CD4-positive, alpha-beta T cell treated with Interleukin-17A for 4 hours (primary cell): ENCODE measurements at regions not wholly inside any gene's neighbourhood (a gene's known extent, or its start where the extent isn't known, plus 50 kb on each side); places are given as distances from the start of the nearest gene placed in this dataset.

ENCODE experiments used
- DNase-seq: peaks from one replicate; pipeline ENCODE4 v3.0.0-alpha.2; 2020; ENCODE audit warnings: mixed read lengths

DNA sequence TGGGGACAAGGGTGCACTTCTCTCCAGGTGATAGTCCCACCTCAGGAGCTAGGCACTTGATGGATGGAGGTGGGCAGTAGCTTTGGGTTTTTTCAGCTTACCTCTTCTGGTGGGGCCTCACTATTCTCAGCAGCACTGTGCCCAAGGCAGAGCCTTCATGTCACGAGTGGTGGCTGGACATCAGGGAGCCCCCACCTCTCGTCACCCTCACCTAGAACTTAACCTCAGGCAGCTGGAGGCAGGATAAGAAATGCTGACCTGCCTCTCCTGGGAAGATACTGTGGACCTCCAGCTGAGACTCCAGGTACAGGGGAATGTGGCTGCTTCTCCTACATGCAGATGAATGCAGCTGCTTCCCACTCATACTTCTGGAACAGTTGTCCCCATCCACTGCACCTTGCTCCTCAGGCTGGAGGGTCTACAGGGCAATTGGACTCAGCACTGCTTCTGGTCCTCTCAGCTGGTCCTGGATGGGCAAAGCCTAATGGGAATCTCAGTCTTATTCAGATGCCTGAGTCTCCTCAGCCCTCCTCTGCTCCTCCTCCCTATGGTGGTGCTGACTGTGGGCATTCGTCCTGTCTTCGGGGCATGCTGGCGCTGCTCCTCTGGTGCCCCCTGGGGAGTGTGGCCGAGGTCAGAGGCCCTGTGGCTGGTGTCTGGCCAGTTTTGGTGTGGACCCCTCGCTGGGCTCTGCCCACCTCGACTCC, 129.9 kb downstream of the KLF13 start:
- no peak for DNase-seq

DNA sequence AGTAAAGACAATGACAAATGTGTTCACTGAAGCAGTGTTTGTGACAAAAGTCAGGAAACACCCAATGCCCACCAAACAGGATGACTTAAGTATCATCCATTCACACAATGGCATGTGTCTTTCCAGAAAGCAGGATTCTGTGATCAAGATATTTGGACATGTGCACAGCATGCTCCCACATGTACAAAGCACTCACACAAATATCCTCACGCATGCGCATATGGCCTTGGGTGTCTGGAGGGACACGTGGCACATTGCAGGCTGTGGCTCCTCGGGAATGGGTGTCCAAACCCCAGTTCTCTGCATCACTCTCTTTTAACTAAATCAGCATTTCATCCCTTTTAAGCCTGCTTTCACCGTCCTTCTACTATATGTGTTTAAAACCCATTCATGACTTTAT, 130.5 kb downstream of the KLF13 start:
- DNase-seq: no peak

DNA sequence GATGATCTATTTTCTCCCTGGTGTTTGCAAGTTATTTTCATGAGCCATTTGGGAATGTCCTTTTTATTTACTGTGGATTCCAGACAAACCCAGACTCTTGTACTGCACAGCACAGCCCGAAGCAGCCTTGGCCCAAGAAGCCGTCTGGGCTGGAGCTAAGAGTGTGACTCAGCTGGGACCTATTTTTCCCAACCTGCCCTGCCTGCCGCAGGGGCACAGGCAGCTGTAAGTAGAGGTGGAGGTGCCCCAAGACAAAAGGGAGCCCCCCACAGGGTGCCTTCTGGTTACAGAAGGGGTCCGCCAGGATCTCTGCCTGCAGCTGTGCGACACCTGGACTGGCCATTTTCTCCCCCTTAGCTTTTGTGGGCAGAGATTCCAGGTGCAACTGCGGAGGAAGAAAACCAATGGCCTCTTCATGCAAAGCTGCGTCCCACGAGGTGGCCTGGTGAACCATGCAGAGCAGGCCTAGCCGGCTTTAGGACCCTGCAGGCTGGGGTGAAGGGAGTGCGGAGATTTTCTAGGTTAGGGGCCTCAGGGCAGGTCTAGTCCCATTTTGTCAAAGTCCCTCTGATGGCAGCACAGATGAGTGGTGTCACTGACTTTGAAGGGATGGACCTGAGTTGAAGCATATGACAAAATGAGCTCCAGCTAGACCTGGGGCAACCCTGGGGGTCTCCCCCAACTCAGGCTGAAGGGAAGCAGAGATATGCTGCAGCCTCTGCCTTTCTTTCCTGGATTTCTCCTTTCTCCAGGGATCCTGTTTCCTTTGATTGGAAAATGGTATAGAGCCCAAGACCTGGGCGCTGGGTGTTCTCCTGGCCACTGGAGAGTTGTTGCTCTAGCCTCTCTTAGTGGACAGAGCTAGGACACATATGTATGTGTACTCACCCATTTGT, 131.2 kb downstream of the KLF13 start:
- no peak for DNase-seq

GRCh38 chr15:31458596-31459399, 132.2 kb downstream of the KLF13 start:
- DNase-seq: peak; percentile 22

DNA sequence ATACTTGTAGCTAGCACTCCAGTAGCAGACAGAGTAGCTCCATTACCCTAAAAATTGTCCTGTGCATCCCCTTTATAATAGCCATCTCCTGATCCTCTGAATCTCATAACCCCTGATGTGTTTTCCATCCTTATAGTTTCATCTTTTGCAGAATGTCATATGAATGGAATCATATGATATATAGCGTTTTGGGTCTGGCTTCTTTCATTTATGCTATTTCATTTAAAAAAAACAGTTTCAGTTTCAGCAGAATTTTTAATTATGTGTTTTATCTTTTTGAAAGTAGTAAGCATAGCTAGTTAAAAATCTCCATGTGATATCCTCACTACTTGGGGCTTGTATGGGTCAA, 132.7 kb downstream of the KLF13 start:
- no peak for DNase-seq

DNA sequence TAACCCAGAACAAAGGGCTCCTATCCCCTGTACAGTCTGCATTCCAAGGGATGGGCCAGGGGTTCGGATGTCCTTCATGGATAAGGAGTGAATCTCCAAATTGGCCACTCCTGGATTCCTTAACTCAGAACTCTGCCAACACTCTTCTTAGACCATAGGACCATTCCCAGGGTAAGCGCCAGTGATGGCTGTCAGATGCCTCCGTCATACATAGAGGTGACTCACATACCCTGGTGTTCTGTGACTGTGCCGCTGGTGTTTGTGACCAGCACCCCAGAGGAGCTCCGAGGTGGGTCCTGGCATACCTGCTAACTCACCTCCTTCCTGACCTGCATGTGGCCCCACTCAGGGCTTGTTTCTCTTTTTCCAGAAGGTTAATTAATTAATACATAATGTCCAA, 134.7 kb downstream of the KLF13 start:
- DNase-seq: no peak

DNA sequence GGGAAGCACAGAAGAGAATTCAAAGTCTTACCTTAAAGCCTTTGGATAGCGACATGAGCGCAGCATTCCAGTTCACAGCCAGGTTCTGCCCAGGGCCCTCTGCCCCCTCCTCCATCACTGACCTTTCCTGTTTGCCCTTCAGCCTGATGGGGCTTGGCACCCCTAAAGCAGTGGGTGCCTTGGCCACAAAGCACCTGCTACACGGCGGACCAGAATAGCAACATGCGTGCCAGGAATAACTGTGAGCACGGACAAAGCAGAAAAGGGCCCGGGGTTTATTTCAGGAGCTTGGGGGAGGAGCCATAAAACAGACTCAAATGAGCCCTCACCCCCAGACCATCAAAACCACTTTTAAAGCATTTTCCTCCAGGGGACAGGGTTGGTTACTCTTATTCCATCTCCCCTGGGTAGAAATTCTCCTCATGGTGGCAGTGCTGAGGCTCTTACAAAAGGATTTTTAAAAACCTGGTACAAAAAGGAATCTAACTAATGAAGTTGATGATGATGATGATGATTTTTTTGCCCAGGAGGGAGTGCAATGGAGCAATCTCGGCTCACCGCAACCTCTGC, 135.4 kb downstream of the KLF13 start:
- DNase-seq: no peak

- no peak for DNase-seq
Measured at GRCh38 chr15:31463521-31464102, 137.0 kb downstream of the KLF13 start.

GRCh38 chr15:31464216-31465082, 137.8 kb downstream of the KLF13 start:
- no peak for DNase-seq

DNA sequence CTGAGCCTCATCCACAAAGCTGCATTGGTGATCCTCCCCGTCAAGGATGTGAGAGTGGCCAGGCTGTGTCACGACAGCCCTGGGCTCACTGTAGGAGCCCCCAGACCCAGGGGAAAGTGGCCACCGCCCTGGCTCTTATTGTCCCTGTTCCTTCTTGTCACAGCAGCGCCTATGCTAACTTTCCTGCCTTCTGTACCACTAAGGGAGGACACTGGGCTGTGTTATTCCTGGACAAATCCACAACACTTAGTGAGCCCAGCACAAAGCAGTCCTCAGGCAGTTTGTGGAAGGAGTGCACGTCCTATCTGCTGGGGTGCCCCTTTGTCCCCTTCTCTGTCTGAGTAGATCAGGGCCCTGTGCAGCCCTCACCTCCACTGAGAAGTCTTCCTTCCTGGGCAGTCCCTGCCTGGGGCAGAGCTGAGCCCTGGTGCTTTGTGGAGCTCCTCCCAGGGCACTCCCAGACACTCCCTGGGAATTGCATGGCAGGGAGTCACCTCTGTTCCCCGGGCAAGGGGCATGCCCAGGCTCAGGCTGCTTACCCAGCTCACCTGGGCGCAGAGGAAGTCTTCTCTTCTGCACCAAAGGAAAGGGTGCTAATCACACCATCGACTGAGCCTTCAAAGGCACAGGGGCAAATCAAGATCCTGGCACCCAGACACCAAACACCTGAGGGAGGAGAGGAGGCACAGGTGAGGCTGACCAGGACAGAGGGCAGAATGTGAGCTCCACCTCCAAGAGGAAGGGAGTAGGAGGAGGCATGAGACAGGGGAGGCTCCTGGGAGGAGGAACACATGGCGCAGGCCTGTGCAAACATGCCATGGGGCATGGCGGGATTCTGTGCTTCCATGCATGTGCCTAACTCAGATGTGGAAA, 138.7 kb downstream of the KLF13 start:
- no peak for DNase-seq

- no peak for DNase-seq
Measured at GRCh38 chr15:31467361-31467760, 140.7 kb downstream of the KLF13 start.

GRCh38 chr15:31468911-31469785, 142.5 kb downstream of the KLF13 start:
- no peak for DNase-seq

DNA sequence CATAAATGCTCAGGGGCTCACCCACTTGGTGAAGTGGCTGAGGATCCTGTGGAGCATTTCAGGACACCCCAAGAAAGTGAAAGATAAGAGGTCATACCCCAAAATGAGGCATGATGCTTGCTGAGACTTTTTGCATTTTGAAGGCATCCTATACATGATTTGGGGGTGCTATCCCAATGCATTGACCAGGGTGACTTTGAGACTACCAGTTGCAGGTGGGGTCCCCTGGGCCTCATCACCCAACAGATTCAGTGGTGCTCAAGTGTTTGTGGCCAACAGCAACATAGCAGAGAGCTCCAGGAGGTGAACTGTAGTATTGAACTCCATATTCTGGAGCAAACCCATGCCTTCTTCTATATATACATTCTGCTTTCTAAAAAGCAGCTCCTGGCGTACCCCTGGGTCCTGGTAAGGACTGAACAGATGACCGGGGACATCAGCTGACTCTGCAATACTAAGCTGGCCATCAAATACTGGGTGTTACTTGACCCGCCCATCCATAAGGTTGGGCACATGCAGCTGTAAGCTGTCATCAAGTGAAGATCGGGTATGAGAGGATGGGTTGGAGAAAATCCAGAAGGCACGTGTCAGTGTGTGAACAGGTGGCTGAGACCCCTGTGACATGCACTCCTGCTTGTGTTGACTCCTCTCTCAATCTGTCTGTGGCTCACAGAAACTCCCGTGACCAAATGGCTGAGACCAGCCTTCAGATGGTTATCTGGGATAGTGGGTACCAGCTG, 143.3 kb downstream of the KLF13 start:
- no peak for DNase-seq

GRCh38 chr15:31470756-31471155, 144.1 kb downstream of the KLF13 start:
- DNase-seq: no peak

GRCh38 chr15:31471731-31472430, 145.2 kb downstream of the KLF13 start:
- DNase-seq: no peak

DNA sequence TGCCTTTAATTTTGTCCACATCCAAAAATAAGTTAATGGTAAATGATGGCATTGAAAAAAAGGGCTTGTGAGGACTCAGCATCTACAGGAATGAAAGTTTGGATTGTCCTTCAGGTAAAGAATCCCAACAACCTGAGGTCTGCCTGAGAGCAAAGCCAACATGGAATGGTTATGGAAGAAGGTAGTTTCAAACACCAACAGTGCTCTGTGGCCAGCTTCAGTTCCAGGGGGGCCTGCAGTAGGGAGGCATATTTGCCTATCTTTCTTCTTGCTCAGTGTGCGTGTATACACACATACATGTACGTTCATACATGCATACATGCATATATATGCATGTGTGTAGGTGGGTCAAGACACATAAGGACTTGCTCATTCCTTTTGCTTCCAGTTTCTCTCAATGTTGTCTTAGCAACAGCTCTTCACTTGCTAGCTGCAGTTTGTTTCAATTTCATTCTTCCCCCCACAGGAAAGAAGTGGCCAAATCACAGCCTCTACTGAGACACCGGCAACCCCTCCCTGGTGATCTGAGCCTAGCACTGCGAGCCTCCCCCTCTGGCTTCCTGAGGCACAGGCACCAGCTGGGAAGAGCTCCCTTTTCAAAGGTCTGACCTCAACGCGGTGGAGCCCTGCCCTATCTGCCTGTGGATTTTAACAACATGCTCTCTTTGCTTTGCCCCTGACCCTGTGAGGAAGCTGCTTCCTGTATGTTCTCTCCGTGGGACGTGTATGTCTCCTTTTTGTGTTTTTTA, 146.2 kb downstream of the KLF13 start:
- DNase-seq: peak; percentile 69

DNA sequence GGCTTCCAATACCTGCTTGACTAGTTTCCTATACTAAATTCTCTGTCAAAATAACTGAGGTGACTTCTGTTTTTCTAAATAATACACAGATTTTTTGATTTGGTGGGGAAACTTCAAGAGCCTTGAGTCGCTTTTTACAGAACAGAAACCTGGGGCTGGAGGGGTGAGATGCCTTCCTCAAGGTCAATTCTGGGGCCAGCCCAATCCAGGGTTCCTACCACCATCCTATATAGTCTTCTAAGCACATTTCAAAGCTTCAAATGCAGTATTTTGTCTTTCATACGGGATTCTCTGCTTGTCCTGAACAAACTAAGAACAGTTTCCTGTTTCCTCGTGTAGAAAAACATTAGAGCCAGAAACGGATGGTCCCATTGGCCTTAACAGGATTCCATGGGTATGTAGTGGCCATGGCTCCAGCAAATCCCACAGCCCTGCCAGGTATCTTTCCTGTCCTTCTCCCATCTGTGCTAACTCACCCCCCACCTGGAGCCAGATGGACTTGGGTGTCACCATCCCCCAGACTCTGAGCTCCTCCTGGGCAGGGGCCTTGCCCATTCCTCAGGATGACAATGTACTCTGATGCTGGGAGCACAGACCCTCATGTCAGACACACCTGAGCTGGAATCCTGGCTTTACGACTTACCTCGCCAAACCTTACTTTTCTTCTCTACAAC, 146.9 kb downstream of the KLF13 start:
- DNase-seq: no peak
